ENCODE measurements at regions not wholly inside any gene's neighbourhood (a gene's known extent, or its start where the extent isn't known, plus 50 kb on each side); places are given as distances from the start of the nearest gene placed in this dataset.

DNA sequence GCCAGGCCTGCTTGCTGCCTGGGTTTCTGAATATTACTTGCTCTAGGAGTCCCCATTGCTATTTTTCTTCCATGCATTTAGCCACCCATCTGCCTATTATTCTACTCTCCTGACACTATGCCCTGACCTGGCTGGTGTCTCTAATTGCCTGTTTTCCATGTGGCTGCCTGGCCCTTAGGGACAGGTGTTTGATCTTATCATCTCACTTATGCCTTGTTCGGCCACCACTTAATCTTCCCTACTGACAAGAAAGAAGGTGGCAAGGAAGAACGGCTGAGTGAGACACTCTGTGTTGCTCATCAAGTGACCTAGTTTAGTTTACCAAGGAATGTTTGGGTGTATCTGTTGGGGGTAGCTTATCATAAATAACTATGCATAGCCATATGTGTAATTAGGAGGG, 50.4 kb upstream of the RAPH1 start:
- Histone ChIP-seq H3K27ac (no peak overlapping the region), H3K36me3 (ENCODE audit: insufficient read depth) (no peaks in the 10 kb centered on the region), H3K4me2 (no peak overlapping the region), H3K4me1 (ENCODE audit: low read depth, poor library complexity, severe bottlenecking) (peaks cover 27% of the 10 kb centered on the region), H4K20me1 (ENCODE audit: insufficient read depth) (no peaks in the 10 kb centered on the region), H3K9ac (no peak overlapping the region), H3K79me2 (ENCODE audit: insufficient read depth, low read depth) (no peaks in the 10 kb centered on the region), H3K27me3 (ENCODE audit: insufficient read depth, low read depth) (no peaks in the 10 kb centered on the region), H2AFZ (ENCODE audit: low read depth) (no peak overlapping the region), H3K4me3 (IDR thresholded peaks at IDR 0.05; ENCODE audit: insufficient read depth, low read depth, low read length) (no peak overlapping the region)
- TF ChIP-seq, protein P1, sequence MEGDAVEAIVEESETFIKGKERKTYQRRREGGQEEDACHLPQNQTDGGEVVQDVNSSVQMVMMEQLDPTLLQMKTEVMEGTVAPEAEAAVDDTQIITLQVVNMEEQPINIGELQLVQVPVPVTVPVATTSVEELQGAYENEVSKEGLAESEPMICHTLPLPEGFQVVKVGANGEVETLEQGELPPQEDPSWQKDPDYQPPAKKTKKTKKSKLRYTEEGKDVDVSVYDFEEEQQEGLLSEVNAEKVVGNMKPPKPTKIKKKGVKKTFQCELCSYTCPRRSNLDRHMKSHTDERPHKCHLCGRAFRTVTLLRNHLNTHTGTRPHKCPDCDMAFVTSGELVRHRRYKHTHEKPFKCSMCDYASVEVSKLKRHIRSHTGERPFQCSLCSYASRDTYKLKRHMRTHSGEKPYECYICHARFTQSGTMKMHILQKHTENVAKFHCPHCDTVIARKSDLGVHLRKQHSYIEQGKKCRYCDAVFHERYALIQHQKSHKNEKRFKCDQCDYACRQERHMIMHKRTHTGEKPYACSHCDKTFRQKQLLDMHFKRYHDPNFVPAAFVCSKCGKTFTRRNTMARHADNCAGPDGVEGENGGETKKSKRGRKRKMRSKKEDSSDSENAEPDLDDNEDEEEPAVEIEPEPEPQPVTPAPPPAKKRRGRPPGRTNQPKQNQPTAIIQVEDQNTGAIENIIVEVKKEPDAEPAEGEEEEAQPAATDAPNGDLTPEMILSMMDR (conservative IDR thresholded peaks at IDR 0.05; ENCODE audit: low read depth, low read length): no peak

DNA sequence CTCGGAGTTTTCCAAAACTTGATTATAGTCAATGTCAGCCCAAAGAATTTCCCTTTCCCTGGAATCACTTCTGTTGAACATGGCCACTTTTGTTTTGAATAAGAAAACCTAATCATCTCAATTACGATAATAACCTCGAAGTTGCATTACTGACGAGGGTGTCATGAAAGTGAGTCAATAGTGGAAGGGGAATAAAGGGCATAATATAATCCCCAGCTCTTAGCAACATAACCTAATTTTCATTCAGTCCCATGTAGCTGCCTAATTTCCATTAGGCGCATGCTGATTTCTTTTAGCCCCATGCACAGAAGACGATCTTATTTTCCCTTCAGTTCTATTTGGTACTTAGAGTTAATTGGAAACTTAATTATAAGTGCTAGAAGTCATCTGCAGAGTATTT, 51.1 kb upstream of the RAPH1 start:
- H3K36me3 ChIP-seq (ENCODE audit: insufficient read depth): no peaks in the 10 kb centered on the region
- H3K9ac ChIP-seq: no peak overlapping the region
- no peak overlapping the region for H3K27ac ChIP-seq
- peaks cover 29% of the 10 kb centered on the region for H3K4me1 ChIP-seq (ENCODE audit: low read depth, poor library complexity, severe bottlenecking)
- H2AFZ ChIP-seq (ENCODE audit: low read depth): no peak overlapping the region
- TF ChIP-seq, protein P1 (conservative IDR thresholded peaks at IDR 0.05; ENCODE audit: low read depth, low read length): no peak
- H4K20me1 ChIP-seq (ENCODE audit: insufficient read depth): no peaks in the 10 kb centered on the region
- no peaks in the 10 kb centered on the region for H3K27me3 ChIP-seq (ENCODE audit: insufficient read depth, low read depth)
- H3K4me2 ChIP-seq: no peak overlapping the region
- no peaks in the 10 kb centered on the region for H3K79me2 ChIP-seq (ENCODE audit: insufficient read depth, low read depth)
- no peak overlapping the region for H3K4me3 ChIP-seq (IDR thresholded peaks at IDR 0.05; ENCODE audit: insufficient read depth, low read depth, low read length)

DNA sequence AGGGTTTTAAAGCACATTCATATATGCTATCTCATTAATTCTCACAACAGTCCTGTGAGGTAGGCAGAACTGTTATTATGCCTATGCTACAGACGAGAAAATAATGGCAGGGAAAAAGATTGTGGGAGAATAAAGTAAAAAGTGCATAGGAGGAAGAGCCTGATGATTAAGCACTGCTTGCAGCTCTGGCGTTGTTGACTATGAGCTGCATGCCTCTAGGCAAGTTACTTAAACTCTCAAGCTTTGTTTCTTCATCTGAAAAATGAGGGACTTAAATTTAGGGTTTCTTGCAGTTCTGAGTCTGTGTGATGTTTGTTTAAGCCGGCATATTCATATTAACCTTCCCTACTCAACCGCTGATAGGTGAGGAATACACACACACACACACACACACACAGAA, 51.6 kb upstream of the RAPH1 start:
- H2AFZ ChIP-seq (ENCODE audit: low read depth): no peak overlapping the region
- no peak overlapping the region for H3K27ac ChIP-seq
- no peak overlapping the region for H3K4me3 ChIP-seq (IDR thresholded peaks at IDR 0.05; ENCODE audit: insufficient read depth, low read depth, low read length)
- H3K4me1 ChIP-seq (ENCODE audit: low read depth, poor library complexity, severe bottlenecking): peaks cover 34% of the 10 kb centered on the region
- no peak overlapping the region for H3K9ac ChIP-seq
- no peak overlapping the region for H3K4me2 ChIP-seq
- no peaks in the 10 kb centered on the region for H3K27me3 ChIP-seq (ENCODE audit: insufficient read depth, low read depth)
- H3K36me3 ChIP-seq (ENCODE audit: insufficient read depth): no peaks in the 10 kb centered on the region
- no peaks in the 10 kb centered on the region for H3K79me2 ChIP-seq (ENCODE audit: insufficient read depth, low read depth)
- TF ChIP-seq, protein P1 (conservative IDR thresholded peaks at IDR 0.05; ENCODE audit: low read depth, low read length): no peak
- H4K20me1 ChIP-seq (ENCODE audit: insufficient read depth): no peaks in the 10 kb centered on the region

DNA sequence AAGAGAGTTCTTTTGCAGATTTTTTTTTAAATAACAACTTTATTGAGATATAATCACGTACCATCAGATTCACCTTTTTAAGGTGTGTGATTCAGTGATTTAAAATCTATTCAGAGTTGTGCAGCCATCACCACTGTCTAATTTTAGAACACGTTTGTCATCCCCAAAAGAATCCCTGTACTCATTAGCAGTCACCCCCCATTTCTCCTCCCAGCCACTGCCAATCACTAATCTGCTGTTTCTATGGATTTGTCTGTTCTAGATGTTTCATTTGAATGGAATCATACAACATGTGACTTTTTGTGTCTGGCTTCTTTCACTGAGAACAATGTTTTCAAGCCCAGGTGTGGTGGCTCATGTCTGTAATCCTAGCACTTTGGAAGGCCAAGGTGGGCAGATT, 55.4 kb upstream of the RAPH1 start:
- Histone ChIP-seq H3K4me2 (no peak overlapping the region), H3K36me3 (ENCODE audit: insufficient read depth) (no peaks in the 10 kb centered on the region), H3K4me3 (IDR thresholded peaks at IDR 0.05; ENCODE audit: insufficient read depth, low read depth, low read length) (no peak overlapping the region), H2AFZ (ENCODE audit: low read depth) (no peak overlapping the region), H3K27me3 (ENCODE audit: insufficient read depth, low read depth) (no peaks in the 10 kb centered on the region), H3K9ac (no peak overlapping the region), H3K4me1 (ENCODE audit: low read depth, poor library complexity, severe bottlenecking) (peaks cover 15% of the 10 kb centered on the region), H3K27ac (no peak overlapping the region), H4K20me1 (ENCODE audit: insufficient read depth) (no peaks in the 10 kb centered on the region), H3K79me2 (ENCODE audit: insufficient read depth, low read depth) (no peaks in the 10 kb centered on the region)
- TF ChIP-seq, protein P1 (conservative IDR thresholded peaks at IDR 0.05; ENCODE audit: low read depth, low read length): no peak
